ENCODE measurements at regions not wholly inside any gene's neighbourhood (a gene's known extent, or its start where the extent isn't known, plus 50 kb on each side); places are given as distances from the start of the nearest gene placed in this dataset.

- no peak for FAIRE-seq
Measured at GRCh38 chr12:127339065-127339464, 927.9 kb upstream of the TMEM132C start.

GRCh38 chr12:127340381-127340780 is 926.6 kb upstream of the TMEM132C start:
- no peak for FAIRE-seq

- FAIRE-seq = no peak
Measured at GRCh38 chr12:127342861-127343260, 924.1 kb upstream of the TMEM132C start.

GRCh38 chr12:127343940-127344339 is 923.0 kb upstream of the TMEM132C start:
- no peak for FAIRE-seq

- no peak for FAIRE-seq
Measured at GRCh38 chr12:127351481-127352010, 915.4 kb upstream of the TMEM132C start.

- FAIRE-seq = no peak
Measured at GRCh38 chr12:127355061-127355841, 911.7 kb upstream of the TMEM132C start.

- no peak for FAIRE-seq
Measured at GRCh38 chr12:127358888-127359287, 908.1 kb upstream of the TMEM132C start.

GRCh38 chr12:127360580-127360979 is 906.4 kb upstream of the TMEM132C start:
- FAIRE-seq = no peak

GRCh38 chr12:127362121-127362520 is 904.8 kb upstream of the TMEM132C start:
- FAIRE-seq = no peak

GRCh38 chr12:127363392-127363791 is 903.6 kb upstream of the TMEM132C start:
- no peak for FAIRE-seq

GRCh38 chr12:127373559-127373958 is 893.4 kb upstream of the TMEM132C start:
- FAIRE-seq = no peak

GRCh38 chr12:127374447-127374846 is 892.5 kb upstream of the TMEM132C start:
- no peak for FAIRE-seq

GRCh38 chr12:127381043-127381668 is 885.8 kb upstream of the TMEM132C start:
- no peak for FAIRE-seq

- no peak for FAIRE-seq
Measured at GRCh38 chr12:127381681-127382080, 885.3 kb upstream of the TMEM132C start.

GRCh38 chr12:127383281-127383680 is 883.7 kb upstream of the TMEM132C start:
- FAIRE-seq = no peak

GRCh38 chr12:127386723-127387122 is 880.2 kb upstream of the TMEM132C start:
- no peak for FAIRE-seq

GRCh38 chr12:127388985-127389384 is 878.0 kb upstream of the TMEM132C start:
- no peak for FAIRE-seq

GRCh38 chr12:127389923-127390322 is 877.0 kb upstream of the TMEM132C start:
- no peak for FAIRE-seq

GRCh38 chr12:127393465-127393864 is 873.5 kb upstream of the TMEM132C start:
- no peak for FAIRE-seq

- FAIRE-seq = no peak
Measured at GRCh38 chr12:127393896-127394295, 873.1 kb upstream of the TMEM132C start.

GRCh38 chr12:127396734-127397133 is 870.2 kb upstream of the TMEM132C start:
- FAIRE-seq = no peak

GRCh38 chr12:127398016-127398710 is 868.8 kb upstream of the TMEM132C start:
- FAIRE-seq = no peak

- no peak for FAIRE-seq
Measured at GRCh38 chr12:127399451-127399850, 867.5 kb upstream of the TMEM132C start.

- no peak for FAIRE-seq
Measured at GRCh38 chr12:127400221-127400620, 866.7 kb upstream of the TMEM132C start.

Data from endometrium (tissue), 2 donors.